Stimulated activated CD4-positive, alpha-beta T cell treated with anti-CD3 and anti-CD28 coated beads, Interleukin-2, amount 100 ng/mL, for 4 hours (primary cell): ENCODE measurements at regions not wholly inside any gene's neighbourhood (a gene's known extent, or its start where the extent isn't known, plus 50 kb on each side); places are given as distances from the start of the nearest gene placed in this dataset.
"Not testable (repeated sequence)": the region's sequence is repeated elsewhere in the genome, so short reads cannot be mapped to it uniquely, and the experiment has no call there.

Source experiments
- DNase-seq: peaks from one replicate; pipeline ENCODE4 v3.0.0-alpha.2; 2020; ENCODE audit warnings: low read depth

GRCh38 chr18:70420146-70420898 is 131.5 kb downstream of the SOCS6 start:
- DNase-seq, result no peak

- no peak for DNase-seq
These were observed 130.7 kb downstream of the SOCS6 start for GRCh38 chr18:70419526-70419925.

- no peak for DNase-seq
These were observed 129.9 kb downstream of the SOCS6 start for GRCh38 chr18:70418546-70419311.

DNA sequence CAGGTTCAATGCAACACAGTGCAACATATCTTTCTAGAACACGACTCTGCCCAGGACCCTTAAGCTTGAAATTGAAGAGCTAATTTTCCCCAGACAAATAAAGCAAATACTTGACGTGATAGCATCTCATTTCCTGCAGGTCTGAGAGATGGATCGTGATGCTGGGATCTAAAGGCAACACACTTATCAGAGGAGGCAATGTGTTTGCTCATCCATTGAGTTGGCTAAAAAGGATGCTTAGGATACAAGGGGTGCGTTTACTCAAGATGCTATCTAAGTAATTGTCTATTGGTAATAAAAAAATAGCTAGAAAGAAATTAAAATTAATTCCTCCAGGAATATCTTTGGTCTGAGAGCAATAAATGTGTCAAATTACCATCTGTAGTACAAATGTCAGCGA is 129.0 kb downstream of the SOCS6 start:
- DNase-seq, result no peak

- no peak for DNase-seq
These were observed 127.7 kb downstream of the SOCS6 start for GRCh38 chr18:70416496-70416895.

DNA sequence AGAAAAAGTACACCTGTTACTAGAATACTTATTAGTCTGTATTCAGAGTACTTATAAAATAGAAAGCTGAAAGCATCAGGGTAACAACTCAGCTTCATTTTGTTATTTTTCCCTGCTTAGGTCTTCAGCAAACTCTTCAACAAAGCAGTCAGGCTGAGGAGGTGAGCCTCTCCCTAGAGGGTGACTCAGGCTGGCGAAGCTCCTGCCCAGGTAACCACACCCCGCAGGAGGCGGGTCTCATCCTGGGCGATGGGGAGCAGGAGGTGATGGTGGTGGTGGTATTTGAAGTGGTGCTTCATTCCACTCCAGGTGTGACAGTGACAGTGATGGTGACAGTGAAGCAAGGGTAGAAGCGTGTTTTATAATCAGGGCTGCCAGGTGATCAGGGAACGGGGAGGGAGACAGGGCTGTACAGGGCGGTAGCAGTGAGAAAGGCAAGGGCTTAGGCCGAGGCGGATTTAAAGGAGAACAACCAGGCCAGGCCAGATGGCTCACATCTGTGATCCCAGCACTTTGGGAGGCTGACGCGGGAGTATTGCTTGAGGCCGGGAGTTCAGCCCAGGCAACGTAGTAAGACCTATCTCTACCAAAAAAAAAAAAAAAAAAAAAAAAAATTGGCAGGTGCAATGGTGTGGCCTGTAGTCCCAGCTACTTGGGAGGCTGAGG is 127.1 kb downstream of the SOCS6 start:
- DNase-seq, result no peak

- DNase-seq, result no peak
These were observed 125.6 kb downstream of the SOCS6 start for GRCh38 chr18:70414315-70414900.

- DNase-seq, result no peak
These were observed 124.6 kb downstream of the SOCS6 start for GRCh38 chr18:70413455-70413854.

DNA sequence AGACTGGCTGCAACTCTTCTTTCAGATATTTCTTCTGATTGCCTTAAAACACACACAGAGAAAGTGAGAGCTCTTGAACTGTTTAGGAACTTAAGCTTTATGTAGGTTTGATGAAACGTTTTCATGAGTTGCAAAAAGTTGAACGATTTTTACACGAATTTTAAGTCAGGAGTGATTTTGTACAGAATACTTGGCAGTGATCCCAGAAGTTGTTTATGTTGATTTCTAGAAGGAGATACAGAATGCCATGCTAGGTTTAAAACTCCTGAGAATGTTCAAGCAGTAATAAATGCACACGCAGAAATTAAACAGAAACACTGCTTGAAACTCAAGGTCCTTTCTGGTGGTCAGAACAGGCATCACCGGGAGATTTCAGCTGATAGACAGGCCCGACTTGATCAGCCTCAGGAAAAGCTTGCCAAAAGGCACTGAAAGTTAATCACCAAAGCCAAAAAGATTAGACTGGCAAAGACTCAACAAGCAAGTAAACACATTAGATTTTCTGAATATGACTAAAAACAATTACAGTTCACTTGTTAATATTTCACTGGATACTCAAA is 123.1 kb downstream of the SOCS6 start:
- no peak for DNase-seq

DNA sequence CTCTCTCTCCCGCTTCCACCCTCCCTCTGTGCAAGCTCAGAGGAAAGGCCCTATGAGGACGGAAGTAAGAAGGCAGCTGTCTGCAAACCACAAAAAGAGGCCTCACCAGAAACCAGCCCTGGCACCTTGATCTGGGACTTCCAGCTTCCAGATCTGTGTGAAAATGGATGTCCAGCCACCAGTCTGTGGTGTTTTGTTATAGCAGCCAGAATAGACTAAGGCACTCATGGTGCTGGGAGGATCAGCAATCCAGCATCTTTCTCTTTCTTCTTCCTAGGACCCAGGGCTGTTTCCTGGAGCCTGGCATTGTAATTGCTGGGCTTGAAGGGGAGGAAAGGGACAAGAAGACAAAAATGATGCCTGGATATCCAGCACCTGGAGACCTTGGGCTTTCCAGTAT is 122.5 kb downstream of the SOCS6 start:
- DNase-seq, result no peak

DNA sequence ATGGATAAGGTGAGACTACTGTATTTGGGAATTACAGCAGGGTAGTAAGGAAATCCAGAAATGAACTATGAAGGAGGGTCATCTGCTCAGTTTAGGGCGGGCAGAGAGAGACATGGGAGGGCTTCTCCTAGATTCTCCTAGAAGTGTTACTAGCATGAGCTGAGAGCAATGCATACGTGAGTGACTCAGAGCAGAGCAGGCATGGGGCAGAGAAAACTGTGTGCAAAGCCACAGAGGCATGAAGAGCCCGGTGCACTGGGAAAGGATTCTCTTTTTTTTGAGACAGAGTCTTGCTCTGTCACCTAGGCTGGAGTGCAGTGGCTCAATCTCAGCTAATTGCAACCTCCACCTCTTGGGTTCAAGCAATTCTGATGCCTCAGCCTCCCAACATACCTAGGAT is 116.2 kb downstream of the SOCS6 start:
- DNase-seq, result no peak

GRCh38 chr18:70400476-70400875 is 111.6 kb downstream of the SOCS6 start:
- no peak for DNase-seq

GRCh38 chr18:70398076-70398475 is 109.2 kb downstream of the SOCS6 start:
- DNase-seq, result no peak

GRCh38 chr18:70397259-70397925 is 108.5 kb downstream of the SOCS6 start:
- no peak for DNase-seq

DNA sequence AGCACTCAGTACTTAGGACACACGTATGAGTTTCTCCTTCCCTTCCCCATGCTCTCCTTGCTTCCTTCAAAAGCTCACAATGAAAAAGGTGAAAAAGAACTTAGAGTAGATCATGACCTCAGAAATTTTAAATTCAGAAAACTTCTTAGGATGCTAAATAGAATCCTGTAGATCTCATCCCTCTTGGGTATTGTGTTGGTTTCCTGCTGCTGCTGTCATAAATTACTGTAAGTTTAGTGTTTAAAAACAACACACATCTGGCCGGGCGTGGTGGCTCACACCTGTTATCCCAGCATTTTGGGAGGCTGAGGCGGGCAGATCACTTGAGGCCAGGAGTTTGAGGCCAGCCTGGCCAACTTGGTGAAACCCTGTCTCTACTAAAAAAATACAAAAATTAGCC is 106.9 kb downstream of the SOCS6 start:
- DNase-seq, result not testable (repeated sequence)

GRCh38 chr18:70394672-70395071 is 105.8 kb downstream of the SOCS6 start:
- DNase-seq, result no peak

DNA sequence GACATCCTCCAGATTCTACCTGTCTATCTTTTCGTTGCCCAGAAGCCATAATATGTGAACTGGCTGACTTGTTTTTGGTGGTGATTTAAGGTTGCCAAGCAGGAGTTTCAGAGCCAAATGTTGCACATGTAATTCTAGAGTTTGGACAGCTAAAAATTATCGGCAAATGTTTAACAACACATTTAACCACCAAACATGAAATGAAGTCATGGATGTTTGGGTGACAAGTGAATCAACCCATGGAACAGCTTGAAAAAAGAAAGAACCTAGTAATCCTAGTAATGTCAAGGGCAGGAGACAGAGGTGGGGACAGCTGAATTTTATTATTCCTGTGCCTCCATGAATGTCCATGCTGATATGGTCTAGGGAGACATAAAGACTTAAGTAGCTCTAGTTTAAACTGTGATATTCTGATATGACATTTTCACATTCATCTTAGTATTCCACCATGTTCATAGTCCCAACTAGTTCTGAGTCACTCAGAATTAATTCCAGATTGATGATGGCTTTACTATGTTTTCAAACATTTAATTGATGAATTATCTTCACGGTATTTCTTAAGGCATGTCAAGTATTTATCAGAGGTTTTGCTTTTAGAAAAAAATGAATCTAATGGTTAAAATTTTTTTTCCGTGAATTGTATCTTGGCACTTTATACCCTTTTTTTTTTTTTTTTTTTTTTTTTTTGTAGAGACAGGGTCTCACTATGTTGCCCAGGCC is 101.7 kb downstream of the SOCS6 start:
- DNase-seq, result no peak

GRCh38 chr18:70389036-70389435 is 100.2 kb downstream of the SOCS6 start:
- not testable (repeated sequence) for DNase-seq

- DNase-seq, result no peak
These were observed 98.2 kb downstream of the SOCS6 start for GRCh38 chr18:70387027-70387426.

- DNase-seq, result no peak
These were observed 97.7 kb downstream of the SOCS6 start for GRCh38 chr18:70386582-70386981.

GRCh38 chr18:70385474-70385873 is 96.6 kb downstream of the SOCS6 start:
- no peak for DNase-seq
